IPS DF 6.9 (cell line): ENCODE measurements at regions not wholly inside any gene's neighbourhood (a gene's known extent, or its start where the extent isn't known, plus 50 kb on each side); places are given as distances from the start of the nearest gene placed in this dataset.

Experiments used
- DNase-seq: peaks from one replicate; pipeline ENCODE4 v3.0.0-alpha.2; 2013; ENCODE audit warnings: low read depth, low spot score
- H3K27ac ChIP-seq: one replicate; pipeline ENCODE4 v1.5.1; 2013; ENCODE audit warnings: low read length, control low read depth
- H3K27me3 ChIP-seq: 2 replicates; pipeline ENCODE4 v1.6.1; 2013; ENCODE audit warnings: mild to moderate bottlenecking, low read length; ENCODE audit not compliant: control insufficient read depth, insufficient read depth
- H3K36me3 ChIP-seq: 2 replicates; pipeline ENCODE4 v1.6.1; 2013; ENCODE audit warnings: low read length; ENCODE audit not compliant: control insufficient read depth, insufficient read depth
- H3K4me1 ChIP-seq: 2 replicates; pipeline ENCODE4 v1.6.1; 2013; ENCODE audit warnings: low read length; ENCODE audit not compliant: control insufficient read depth, insufficient read depth
- H3K4me3 ChIP-seq: 2 replicates; pipeline ENCODE4 v1.5.1; 2013; ENCODE audit warnings: mild to moderate bottlenecking, low read length
- H3K9me3 ChIP-seq: 2 replicates; pipeline ENCODE4 v1.6.1; 2013; ENCODE audit warnings: low read length, inconsistent platforms; ENCODE audit not compliant: control insufficient read depth, insufficient read depth
- WGBS: extraction: QIAGEN DNeasy Blood & Tissue Kit; methylation state at CpG from one replicate; pipeline ENCODE4 v1.1.7; 2013; ENCODE audit warnings: mixed read lengths, missing lambda C conversion rate; ENCODE audit not compliant: insufficient read length, insufficient coverage; 5-methylcytosine and 5-hydroxymethylcytosine counted together

DNA sequence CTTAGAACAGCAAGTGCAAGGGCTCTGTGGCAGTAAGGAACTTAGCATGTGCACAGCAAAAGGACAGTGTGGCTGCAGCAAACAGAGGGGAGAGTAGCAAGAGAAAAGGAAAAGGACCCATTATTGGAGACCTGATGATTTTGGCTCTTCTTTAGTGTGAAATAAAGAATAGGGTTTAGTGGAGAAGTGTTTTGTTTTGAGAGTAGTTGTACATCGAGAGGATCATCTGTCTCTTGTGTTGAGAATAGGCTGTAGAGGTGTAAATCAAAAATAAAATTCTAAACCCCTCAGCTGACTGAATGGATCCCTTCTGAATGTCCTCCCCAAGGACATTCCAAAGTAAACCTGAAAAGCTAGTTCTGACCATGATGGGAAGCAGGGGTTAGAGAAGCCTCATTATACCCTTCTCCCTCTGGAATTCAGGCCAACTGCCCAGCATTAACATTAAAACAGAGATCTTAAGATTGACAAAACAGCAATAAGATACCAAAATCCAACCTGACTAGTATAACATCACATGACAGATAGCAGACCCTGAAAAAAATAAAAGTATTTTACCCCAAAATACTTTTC lies 73.6 kb upstream of the OBI1 start:
- 100% methylated on average over 1 of the region's 1 CpG for WGBS
- H3K27me3 ChIP-seq = no peaks in the 10 kb centered on the region
- no peak overlapping the region for H3K4me3 ChIP-seq
- H3K27ac ChIP-seq = no peak overlapping the region
- H3K9me3 ChIP-seq = no peaks in the 10 kb centered on the region
- no peaks in the 10 kb centered on the region for H3K4me1 ChIP-seq
- no peaks in the 10 kb centered on the region for H3K36me3 ChIP-seq
- no peak for DNase-seq

GRCh38 chr13:78722700-78723099 lies 63.7 kb upstream of the OBI1 start:
- WGBS = no CpG with 5 or more reads among the region's 3 CpGs
- H3K4me3 ChIP-seq = no peak overlapping the region
- H3K27ac ChIP-seq = no peak overlapping the region
- no peaks in the 10 kb centered on the region for H3K36me3 ChIP-seq
- no peaks in the 10 kb centered on the region for H3K27me3 ChIP-seq
- no peak for DNase-seq
- H3K4me1 ChIP-seq = no peaks in the 10 kb centered on the region
- H3K9me3 ChIP-seq = no peaks in the 10 kb centered on the region

DNA sequence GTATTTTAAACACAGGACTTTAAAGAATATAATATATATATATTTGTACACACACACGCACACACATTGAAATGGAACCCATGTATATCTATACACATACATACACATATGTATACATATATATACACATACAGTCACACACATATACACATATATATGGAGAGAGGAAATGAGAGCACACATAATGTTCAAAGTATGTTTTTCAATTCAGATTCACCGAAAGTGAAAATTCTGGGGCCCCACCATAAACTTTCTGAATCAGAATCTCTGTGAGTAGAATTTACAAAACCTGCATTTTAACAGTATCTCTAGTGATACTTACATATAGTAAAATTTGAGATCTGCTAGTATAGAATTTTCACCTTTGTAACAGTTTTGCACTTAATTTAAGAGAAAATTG lies 60.4 kb upstream of the OBI1 start:
- Histone ChIP-seq H3K27me3 (no peaks in the 10 kb centered on the region), H3K9me3 (no peaks in the 10 kb centered on the region; the same call in 1 of the 2 replicates), H3K4me3 (no peak overlapping the region), H3K4me1 (no peaks in the 10 kb centered on the region), H3K27ac (no peak overlapping the region), H3K36me3 (no peaks in the 10 kb centered on the region)
- DNase-seq = no peak
- WGBS = no CpG with 5 or more reads among the region's 2 CpGs

DNA sequence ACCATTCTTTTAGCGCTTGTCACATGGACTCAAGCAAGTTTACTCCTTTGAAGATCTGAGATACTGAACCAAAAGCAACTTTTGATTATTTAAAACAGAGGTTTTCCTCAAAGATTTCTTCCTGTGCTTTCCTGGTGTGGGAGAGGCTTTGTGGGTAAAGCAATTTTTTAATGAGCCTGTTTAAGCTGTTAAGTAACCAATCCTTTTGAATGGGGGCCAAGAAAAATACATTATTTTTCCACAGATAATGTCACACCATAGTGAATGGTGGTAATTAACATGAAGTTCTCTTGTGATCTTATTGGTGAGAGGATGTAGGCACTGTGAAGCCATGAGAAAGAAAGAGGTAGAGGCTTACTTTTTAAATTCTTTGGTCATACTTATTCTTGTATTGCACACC lies 55.8 kb upstream of the OBI1 start:
- Histone ChIP-seq H3K27me3 (no peaks in the 10 kb centered on the region), H3K27ac (no peak overlapping the region), H3K4me1 (0 out of 2 replicates have a peak, but pooled peaks cover 1% of the 10 kb centered on the region), H3K36me3 (no peaks in the 10 kb centered on the region), H3K9me3 (no peaks in the 10 kb centered on the region; the same call in 1 of the 2 replicates), H3K4me3 (no peak overlapping the region)
- no peak for DNase-seq
- no CpG with 5 or more reads among the region's 1 CpG for WGBS

- H3K27ac ChIP-seq = no peak overlapping the region
- WGBS = no CpG with 5 or more reads among the region's 4 CpGs
- H3K4me3 ChIP-seq = no peak overlapping the region
- H3K36me3 ChIP-seq = no peaks in the 10 kb centered on the region
- no peaks in the 10 kb centered on the region for H3K27me3 ChIP-seq
- 0 out of 2 replicates have a peak, but pooled peaks cover 1% of the 10 kb centered on the region for H3K4me1 ChIP-seq
- no peak for DNase-seq
- H3K9me3 ChIP-seq = no peaks in the 10 kb centered on the region; the same call in 1 of the 2 replicates
Measured at GRCh38 chr13:78712831-78713230, 53.9 kb upstream of the OBI1 start.

GRCh38 chr13:78709028-78709427 lies 50.1 kb upstream of the OBI1 start:
- no peak overlapping the region for H3K4me3 ChIP-seq
- no peaks in the 10 kb centered on the region for H3K27me3 ChIP-seq
- no peaks in the 10 kb centered on the region for H3K9me3 ChIP-seq
- no peak for DNase-seq
- 0 out of 2 replicates have a peak, but pooled peaks cover 1% of the 10 kb centered on the region for H3K4me1 ChIP-seq
- H3K36me3 ChIP-seq = no peaks in the 10 kb centered on the region
- WGBS = no CpG with 5 or more reads among the region's 1 CpG
- no peak overlapping the region for H3K27ac ChIP-seq
